Ovary (tissue), 7 donors: ENCODE measurements at regions not wholly inside any gene's neighbourhood (a gene's known extent, or its start where the extent isn't known, plus 50 kb on each side); places are given as distances from the start of the nearest gene placed in this dataset. TPM values are rescaled to one million over a fixed set of nuclear protein-coding genes. Genes with fewer than 3 reads are reported as not detected.
A peak's percentile ranks its signal among the peaks of the same experiment; 100 is the strongest.
"Not testable (repeated sequence)": the region's sequence is repeated elsewhere in the genome, so short reads cannot be mapped to it uniquely, and the experiment has no call there.

Experiments used
- DNase-seq, 5 donors: peaks; one replicate each; pipeline ENCODE4 v3.0.0-alpha.2; 2019 to 2020
- H3K27ac ChIP-seq, 2 donors: fragments of 200-600 bp; one replicate each; pipeline versions ENCODE4 v1.5.1 to v1.8.0; 2019 to 2022
- H3K27me3 ChIP-seq: fragments of 200-600 bp; one replicate; pipeline ENCODE4 v1.8.0; 2022
- H3K36me3 ChIP-seq: fragments of 200-600 bp; sonication (generic); one replicate; pipeline ENCODE4 v1.5.1; 2019
- H3K4me1 ChIP-seq: one replicate; pipeline ENCODE4 v1.8.1; 2013; ENCODE audit warnings: mild to moderate bottlenecking, moderate library complexity; ENCODE audit not compliant: insufficient read depth
- H3K4me3 ChIP-seq: fragments of 200-600 bp; sonication (generic); one replicate; pipeline ENCODE4 v1.5.1; 2017
- H3K9me3 ChIP-seq, 2 donors: fragments of 200-600 bp in 1 of 2; sonication (generic) in 1 of 2; one replicate each; pipeline versions ENCODE4 v1.5.1 to v1.8.1; 2013 to 2019; ENCODE audit warnings: mild to moderate bottlenecking in 1 of 2, moderate library complexity in 1 of 2
- CTCF ChIP-seq, 3 donors: fragments of 450-650 bp in 2 of 3; fragments of 200-600 bp in 1 of 3; IDR thresholded peaks; one replicate each; pipeline versions ENCODE4 v1.5.1 to v1.8.0; 2016 to 2022; ENCODE audit warnings: antibody characterized with exemption in 3 of 3, mild to moderate bottlenecking in 1 of 3
- EP300 ChIP-seq: sonication (generic); formaldehyde crosslinking; IDR thresholded peaks from one replicate; pipeline ENCODE4 v1.6.1; 2017; ENCODE audit warnings: antibody characterized with exemption
- POLR2A ChIP-seq: fragments of 450-650 bp; IDR thresholded peaks from one replicate; pipeline ENCODE4 v1.6.1; 2017; ENCODE audit warnings: antibody characterized with exemption, mild to moderate bottlenecking, moderate library complexity
- WGBS, 3 donors: extraction: QIAGEN DNeasy Blood & Tissue Kit in 1 of 3; methylation state at CpG; one replicate each; pipeline versions ENCODE4 v1.1.5 to v1.1.7; 2013 to 2017; 5-methylcytosine and 5-hydroxymethylcytosine counted together
- intact Hi-C, 4 donors: fragments of 100-400 bp; cut with DNase I; formaldehyde crosslinking; loops; one replicate each; pipeline versions ENCODE4 v1.11.0 to v1.15.1; 2022 to 2023
- microRNA-seq, 3 donors: library from miRNA; unstranded; fragments of <30 nt; microRNA quantifications; one replicate each; pipeline versions ENCODE4 to v1.2.0, GENCODE V29; 2019 to 2020
- small RNA-seq: library from RNA; depleted of rRNA; stranded (forward); fragments of <200 nt; gene quantifications from one replicate; pipeline ENCODE3, GENCODE V24; 2016
- donor health status: DM: no; HTN: no; CAD: no; lungs with moderate emphysema.
- donor health status: DM: no; HTN: no; CAD: no.
- donor health status: Bipolar disorder and iron deficiency.
- donor health status: DM: no; HTN: no; CAD: no.
- donor health status: DM: yes; HTN: yes; CAD: no.

DNA sequence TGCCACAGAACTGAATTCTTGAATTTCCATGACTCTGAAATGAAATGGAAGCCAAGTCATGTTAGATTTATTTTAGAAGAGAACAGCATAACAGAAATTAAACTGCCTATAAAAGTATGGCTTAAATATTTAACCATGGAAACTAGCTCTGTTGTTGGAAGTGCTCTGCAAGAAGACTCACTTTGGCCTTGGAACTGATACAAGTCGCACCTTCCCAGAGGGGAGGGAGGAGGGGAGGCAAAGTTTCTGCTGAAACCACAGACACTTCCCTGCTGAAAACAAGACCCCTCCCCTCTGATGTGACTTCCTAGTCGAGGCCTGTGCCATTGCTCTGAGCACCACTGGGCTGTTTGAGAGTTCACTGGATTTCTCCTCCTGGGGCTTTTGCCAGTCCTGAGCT, 72.1 kb downstream of the OR13A1 start:
- 63 to 83% (median 66%) methylated on average over 2 of the region's 2 CpGs for WGBS, 3 donors
- Histone ChIP-seq H3K36me3 (no peaks in the 10 kb centered on the region), H3K27ac (no peak overlapping the region), H3K27me3 (no peaks in the 10 kb centered on the region), H3K9me3 (no peaks in the 10 kb centered on the region), H3K4me1 (no peaks in the 10 kb centered on the region), H3K4me3 (no peak overlapping the region)
- intact Hi-C loops: no loop called here
- DNase-seq: no peak
- TF ChIP-seq CTCF (IDR thresholded peaks at IDR 0.05): no peak
- no peak for TF ChIP-seq POLR2A
- TF ChIP-seq EP300: no peak

GRCh38 chr10:45246522-45246921, 68.9 kb downstream of the OR13A1 start:
- WGBS, 3 donors: 79 to 91% (median 81%) methylated on average over 1 of the region's 1 CpG
- intact Hi-C loops: no loop called here
- Histone ChIP-seq H3K27ac (no peak overlapping the region), H3K9me3 (no peaks in the 10 kb centered on the region), H3K4me3 (no peak overlapping the region), H3K36me3 (no peaks in the 10 kb centered on the region), H3K27me3 (no peaks in the 10 kb centered on the region), H3K4me1 (no peaks in the 10 kb centered on the region)
- TF ChIP-seq CTCF (IDR thresholded peaks at IDR 0.05): no peak
- TF ChIP-seq POLR2A: no peak
- TF ChIP-seq EP300: no peak
- no peak for DNase-seq

DNA sequence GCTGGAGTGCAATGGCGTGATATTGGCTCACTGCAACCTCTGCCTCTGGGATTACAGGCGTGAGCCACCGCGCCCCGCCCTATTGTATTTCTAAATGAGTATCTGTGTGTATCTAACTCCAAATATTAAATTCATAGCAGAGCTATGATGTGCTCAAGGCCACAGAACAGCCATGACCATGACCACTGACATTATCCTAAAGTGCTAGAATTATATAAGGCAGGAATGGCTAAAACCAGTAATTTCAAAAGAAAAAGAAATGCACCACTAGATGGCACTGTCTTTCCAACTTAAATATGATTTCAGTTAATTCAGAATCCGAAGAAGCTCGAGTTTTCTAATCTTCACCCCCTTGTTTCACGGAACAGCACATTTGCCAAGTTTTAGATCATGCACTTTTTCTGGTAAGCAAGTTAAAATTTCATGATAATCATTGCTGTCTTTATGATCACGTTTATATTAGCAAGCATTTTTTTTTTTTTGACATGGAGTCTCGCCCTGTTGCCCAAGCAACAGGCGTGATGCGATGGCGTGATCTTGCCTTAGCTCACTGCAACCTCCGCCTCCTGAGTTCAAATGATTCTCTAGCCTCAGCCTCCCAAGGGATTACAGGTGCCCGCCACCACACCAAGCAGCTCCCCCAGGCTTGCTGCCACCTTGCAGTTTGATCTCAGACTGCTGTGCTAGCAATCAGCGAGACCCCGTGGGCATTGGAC, 65.3 kb downstream of the OR13A1 start:
- no peaks in the 10 kb centered on the region for H3K9me3 ChIP-seq
- no peak overlapping the region for H3K4me3 ChIP-seq
- no peak overlapping the region for H3K27ac ChIP-seq
- DNase-seq: no peak
- TF ChIP-seq POLR2A: no peak
- peak; percentile 24 to 48 (median 42) for TF ChIP-seq CTCF (IDR thresholded peaks at IDR 0.05)
- no peak for TF ChIP-seq EP300
- no peaks in the 10 kb centered on the region for H3K27me3 ChIP-seq
- H3K36me3 ChIP-seq: no peaks in the 10 kb centered on the region
- intact Hi-C loops: no loop called here
- 45 to 52% (median 47%) methylated on average over 17 of the region's 17 CpGs for WGBS, 3 donors
- H3K4me1 ChIP-seq: no peaks in the 10 kb centered on the region

DNA sequence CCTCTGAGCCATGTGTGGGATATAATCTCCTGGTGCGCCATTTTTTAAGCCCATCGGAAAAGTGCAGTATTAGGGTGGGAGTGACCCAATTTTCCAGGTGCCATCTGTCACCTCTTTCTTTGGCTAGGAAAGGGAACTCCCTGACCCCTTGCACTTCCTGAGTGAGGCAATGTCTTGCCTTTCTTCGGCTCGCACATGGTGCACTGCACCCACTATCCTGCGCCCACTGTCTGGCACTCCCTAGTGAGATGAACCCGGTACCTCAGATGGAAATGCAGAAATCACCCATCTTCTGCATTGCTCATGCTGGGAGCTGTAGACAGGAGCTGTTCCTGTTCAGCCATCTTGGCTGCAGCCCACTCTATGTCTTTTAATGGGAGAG, 64.7 kb downstream of the OR13A1 start:
- H3K4me1 ChIP-seq, H3K27me3 ChIP-seq, intact Hi-C loops, H3K9me3 ChIP-seq, DNase-seq, H3K27ac ChIP-seq, H3K4me3 ChIP-seq, H3K36me3 ChIP-seq: not testable (repeated sequence)
- WGBS, 3 donors: 67 to 82% (median 79%) methylated on average over 6 of the region's 6 CpGs

Small RNA genes lying in the stretch of these regions (microRNA-seq; reads per million reads assigned to microRNA genes)
- 0 reads per million in 3 donors for gene MIR3156-1

Small RNA genes lying in the stretch of these regions (small RNA-seq; reads per million reads assigned to genes)
- gene AL512324.1 (not detected), gene MIR3156-1 (not detected), gene RNU6-1207P (not detected)
